Fibroblast of skin of left quadriceps (primary cell): ENCODE measurements at regions not wholly inside any gene's neighbourhood (a gene's known extent, or its start where the extent isn't known, plus 50 kb on each side); places are given as distances from the start of the nearest gene placed in this dataset.

ENCODE experiments used
- DNase-seq, 2 experiments: peaks; one replicate each; pipeline ENCODE4 v3.0.0-alpha.2; 2013; ENCODE audit warnings: low read depth in 2 of 2

- no peak for DNase-seq
These were observed 214.2 kb downstream of the LACC1 start for GRCh38 chr13:44093607-44094564.

- DNase-seq, result no peak
These were observed 217.2 kb downstream of the LACC1 start for GRCh38 chr13:44096901-44097300.

DNA sequence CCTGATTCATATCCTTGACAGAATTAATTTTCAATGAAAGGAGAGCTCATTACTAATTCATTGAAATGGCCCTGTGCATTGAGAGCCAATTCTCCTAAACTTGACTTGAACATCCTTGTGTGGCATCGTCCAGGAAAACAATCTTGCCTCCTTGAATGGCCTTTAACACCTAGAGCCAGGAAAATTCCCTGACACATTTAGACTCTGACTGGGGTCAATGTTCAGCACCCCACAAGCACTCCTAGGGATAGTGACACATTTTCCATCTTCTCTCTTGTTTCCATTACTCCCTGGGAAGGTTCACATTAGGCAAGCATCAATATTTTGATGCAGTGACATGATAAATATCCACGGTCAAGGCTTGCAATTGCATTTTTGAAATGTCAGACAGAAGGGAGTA is 218.9 kb downstream of the LACC1 start:
- DNase-seq, result no peak

DNA sequence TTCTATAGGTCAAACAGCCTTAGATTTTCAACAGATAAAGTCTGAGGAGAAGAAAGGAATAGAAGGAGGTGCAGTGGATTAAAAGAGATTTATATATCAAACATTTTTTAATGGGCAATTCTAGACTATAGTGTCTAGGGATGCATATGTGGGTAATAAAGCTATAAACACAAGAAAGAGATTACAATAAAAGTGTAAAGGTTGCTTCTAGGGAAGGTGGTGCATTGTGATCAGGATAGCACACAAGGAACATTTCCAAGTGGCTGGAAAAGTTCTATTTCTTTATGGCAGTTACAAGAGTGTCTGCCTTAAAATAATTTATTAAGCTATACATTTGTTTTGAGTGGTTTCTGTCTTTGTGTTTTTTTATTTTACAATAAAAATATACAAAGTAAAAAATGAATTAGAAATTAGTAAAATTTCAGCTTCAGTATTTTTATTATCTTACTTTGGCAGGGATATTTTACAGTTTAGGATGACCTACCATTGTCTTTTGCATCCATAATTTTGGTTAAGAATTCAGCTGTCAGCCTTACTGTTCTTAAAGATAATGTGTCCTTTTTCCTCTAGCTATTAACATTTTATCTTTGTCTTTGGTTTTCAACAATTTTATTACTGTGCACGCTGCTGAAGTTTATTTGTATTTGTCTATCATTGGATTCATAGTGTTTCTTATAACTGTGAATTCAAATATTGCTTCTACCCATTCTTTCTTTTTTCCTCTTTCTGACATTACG is 221.8 kb downstream of the LACC1 start:
- DNase-seq, result no peak

- DNase-seq, result no peak
These were observed 223.9 kb downstream of the LACC1 start for GRCh38 chr13:44103429-44104196.

DNA sequence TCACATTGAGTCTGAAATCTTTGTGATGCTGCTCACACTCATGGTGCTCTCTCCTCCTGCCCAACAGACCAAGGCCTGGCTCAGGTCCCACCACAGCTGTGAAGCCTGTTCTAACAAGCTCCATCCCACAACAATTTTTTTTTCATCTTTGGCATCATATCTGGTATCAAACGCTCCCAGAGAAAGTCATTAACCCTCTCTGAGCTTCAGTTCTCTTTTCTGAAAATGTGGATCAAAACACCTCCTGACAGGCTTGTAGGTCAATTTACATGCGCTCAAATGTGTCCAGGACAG is 224.4 kb downstream of the LACC1 start:
- DNase-seq, result no peak

GRCh38 chr13:44104969-44105368 is 225.3 kb downstream of the LACC1 start:
- DNase-seq, result no peak

DNA sequence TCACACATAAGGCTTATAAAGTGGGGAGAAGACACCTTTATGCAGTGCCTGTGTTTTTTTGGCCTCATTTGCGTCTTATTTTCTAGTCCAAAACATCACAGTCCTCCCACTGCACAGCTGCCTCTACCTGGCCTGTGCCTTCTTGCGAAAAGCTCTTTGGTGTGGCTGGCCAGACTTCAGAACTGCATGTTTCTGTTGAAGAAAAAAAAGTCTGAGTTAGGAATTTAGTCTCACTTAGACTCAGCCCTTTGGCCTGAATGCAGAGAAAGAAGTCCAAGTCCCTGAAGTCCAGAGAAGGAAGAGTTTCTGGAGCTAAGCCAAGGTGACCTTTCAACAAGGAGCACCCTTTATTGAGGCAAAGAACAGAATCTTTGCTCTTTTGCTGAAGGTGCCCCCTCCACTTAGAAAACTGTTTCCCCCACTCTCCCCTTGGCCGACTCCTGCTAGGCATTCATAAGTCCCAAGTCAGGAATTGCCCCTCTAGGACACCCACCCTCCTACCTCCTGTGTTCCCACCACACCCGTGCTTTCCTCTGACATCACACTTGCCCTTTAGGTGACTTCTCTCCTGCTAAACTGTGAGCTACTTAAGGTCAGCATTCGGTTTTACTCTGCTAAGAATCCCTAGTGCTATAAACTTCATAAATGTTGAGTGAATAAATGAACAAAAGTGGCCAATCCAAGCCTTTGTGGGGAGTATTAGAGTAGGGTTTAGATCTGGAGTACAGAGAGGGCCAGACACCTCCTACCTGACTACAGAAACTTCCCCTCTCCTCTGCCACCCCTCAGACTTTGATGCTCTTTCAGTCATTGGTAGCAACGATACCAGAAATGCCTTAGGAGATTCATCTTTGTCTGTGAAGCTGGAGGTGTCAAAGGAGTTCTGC is 226.8 kb downstream of the LACC1 start:
- no peak for DNase-seq

DNA sequence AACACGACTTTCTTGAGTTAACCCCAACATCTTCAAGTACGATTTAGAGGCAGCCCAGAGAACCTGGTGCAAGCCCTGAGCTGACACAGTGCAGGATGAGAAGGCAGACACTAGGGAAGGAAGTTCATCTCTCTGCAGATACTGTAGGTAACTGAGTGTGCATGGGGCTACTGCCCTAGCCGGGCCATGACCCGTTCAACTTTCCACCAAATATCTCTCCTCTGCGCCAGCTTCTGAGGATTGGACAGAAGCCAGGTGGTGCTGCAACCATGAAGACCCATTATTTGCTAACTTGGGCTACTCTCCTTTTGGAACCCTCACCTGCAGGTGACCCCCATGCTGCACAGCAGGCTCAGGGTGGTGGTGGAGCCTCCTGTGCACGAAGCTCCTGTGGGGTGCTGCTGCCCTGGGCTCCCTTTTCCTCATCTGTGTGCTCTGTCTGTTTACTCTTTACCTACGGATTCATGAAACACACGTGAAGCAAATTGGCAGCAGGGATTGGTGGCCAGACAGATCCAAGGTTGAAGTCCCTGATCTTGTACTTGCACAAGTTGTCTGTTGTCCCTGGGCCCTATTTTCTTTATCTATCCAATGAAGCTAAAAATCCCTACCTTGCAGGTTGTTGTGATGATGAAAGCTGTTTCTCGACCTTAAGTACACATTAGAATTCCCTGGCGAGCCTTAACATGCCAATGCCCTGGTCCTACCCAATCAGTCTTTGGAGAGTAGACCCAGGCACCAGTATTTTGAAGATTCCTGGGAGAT is 227.8 kb downstream of the LACC1 start:
- DNase-seq, result no peak

DNA sequence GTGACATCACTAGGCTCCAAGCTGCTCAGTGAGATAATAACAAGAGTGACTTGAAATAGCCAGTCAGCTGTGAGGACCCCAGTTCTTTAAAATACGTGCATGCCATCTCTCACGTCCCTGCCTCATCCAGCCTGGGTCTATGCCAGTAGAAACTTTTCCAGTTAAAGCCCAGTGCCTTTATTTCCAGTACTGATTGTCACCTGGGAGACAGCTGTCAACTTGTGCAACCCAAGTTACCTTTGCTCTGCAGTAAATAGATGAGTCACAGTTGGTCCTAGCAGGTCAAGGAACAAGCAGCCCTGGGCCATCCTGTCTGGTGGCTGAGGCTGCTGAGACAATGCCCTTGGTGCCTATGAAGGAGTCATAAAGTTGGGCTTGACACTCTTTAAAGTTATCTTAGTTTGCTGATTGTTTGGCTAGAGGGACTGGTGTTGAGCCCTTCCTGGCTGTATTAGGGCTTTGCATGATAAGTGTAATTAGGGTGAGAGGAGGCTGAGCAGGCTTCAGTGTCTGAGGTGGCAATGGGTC is 228.7 kb downstream of the LACC1 start:
- no peak for DNase-seq

- DNase-seq, result no peak
These were observed 230.5 kb downstream of the LACC1 start for GRCh38 chr13:44110091-44110621.

- DNase-seq, result no peak
These were observed 232.0 kb downstream of the LACC1 start for GRCh38 chr13:44111701-44112100.

GRCh38 chr13:44112700-44113329 is 233.1 kb downstream of the LACC1 start:
- no peak for DNase-seq

- DNase-seq, result no peak
These were observed 237.0 kb downstream of the LACC1 start for GRCh38 chr13:44116562-44117332.

DNA sequence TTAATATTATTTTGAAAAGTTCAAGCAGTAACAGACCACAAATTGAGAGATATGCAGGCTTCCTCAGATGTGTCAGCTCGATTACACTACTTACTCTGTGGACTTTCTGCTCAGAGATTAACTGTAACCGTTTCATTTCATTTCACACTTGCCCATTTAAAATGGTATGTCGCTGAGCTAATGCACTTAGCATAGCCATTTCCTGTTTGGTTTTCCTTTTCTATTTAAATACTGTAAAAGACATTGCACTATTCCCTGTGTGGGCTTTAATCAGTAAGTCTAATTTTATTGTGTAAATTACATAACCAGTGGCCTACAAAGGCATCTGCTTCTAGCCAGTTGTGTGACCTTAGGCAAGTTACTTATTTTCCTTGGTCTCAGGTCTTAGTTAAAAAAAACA is 237.6 kb downstream of the LACC1 start:
- no peak for DNase-seq

DNA sequence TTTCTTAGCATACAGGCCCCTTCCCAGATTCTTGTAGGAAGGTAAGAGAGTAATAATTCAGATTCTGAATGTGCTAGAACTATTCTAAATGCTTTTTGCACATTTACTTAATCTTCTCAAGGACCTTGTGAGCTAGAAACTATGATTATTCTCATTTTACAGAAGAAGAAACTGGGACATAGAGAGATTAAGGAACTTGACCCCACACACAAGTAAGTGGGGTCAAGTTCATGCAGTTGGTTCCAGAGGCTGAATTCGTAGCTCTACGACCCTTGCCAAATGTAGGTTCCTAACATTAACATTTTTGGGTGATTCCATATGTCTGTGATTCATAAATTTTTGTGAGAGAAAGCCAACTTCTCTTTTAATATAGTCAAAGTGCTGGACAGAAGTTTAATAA is 238.1 kb downstream of the LACC1 start:
- no peak for DNase-seq

GRCh38 chr13:44118881-44119280 is 239.2 kb downstream of the LACC1 start:
- DNase-seq, result no peak

- no peak for DNase-seq
These were observed 240.3 kb downstream of the LACC1 start for GRCh38 chr13:44120043-44120442.
